GM04504 (cell line): ENCODE measurements at regions not wholly inside any gene's neighbourhood (a gene's known extent, or its start where the extent isn't known, plus 50 kb on each side); places are given as distances from the start of the nearest gene placed in this dataset.

Source experiments
- DNase-seq: peaks from one replicate; pipeline ENCODE4 v3.0.0-alpha.2; 2012; ENCODE audit warnings: low read depth

DNA sequence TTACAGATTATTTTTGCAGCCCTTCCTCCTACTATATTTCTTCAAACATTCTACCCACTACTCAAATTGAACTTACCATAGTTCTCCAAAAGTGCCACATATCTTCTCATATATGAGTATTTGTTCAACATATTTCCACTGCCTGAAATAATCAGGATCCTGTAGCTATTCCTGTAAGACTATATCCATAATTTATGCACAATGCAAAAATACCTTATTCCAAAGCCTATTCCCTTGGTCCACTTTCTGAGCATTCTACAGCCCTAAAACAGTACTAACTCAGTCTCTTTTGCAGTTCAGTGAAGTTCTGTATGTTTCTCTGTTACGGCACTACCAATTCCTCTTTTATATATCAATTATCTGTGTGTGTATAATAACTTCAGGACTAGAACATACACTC, 1283.7 kb upstream of the ADGRL2 start:
- no peak for DNase-seq

DNA sequence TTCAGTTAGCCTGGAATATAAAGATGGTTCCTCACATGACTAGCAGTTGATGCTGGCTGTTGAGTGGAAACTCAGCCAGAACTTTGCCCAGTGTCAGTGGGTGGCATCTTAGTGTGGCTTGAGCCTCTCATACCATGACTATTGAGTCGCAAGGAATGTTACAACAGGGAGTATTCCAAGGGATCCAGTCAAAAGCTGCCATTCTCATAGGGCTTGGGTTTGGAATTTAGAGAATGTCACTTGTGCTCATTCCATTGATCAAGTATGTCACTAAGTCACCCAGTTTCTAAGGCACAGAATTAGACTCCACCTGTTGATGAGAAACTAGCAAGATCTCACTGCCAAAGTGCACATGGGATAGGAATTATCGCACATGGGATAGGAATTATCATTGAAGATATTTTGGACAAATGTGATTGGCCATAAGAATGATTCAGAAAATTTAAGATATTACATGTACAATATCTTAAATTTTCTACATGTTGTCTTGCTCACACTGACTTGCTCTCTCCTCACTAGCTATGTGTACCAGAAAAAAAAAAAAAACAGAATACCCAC, 1290.7 kb upstream of the ADGRL2 start:
- no peak for DNase-seq

GRCh38 chr1:80506216-80506615, 1294.5 kb upstream of the ADGRL2 start:
- no peak for DNase-seq

DNA sequence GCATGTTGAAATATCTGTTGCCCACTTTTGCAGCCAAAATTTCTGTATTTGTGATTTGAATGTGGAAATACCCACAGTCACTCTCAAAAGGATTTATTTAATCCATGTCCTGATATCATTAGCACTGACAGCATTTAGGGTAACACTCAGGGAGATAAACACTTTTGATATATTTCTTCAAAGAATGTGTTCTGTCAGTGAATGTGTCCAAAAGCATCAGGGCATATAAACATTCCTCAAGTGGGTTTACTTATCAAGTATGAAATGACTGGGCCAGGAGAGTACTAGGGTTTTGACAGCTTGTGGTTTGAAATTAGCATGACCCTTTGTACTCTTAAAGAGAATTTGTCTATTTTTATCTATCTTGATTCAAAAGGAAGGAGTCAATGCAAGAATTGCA, 1302.1 kb upstream of the ADGRL2 start:
- DNase-seq: no peak

DNA sequence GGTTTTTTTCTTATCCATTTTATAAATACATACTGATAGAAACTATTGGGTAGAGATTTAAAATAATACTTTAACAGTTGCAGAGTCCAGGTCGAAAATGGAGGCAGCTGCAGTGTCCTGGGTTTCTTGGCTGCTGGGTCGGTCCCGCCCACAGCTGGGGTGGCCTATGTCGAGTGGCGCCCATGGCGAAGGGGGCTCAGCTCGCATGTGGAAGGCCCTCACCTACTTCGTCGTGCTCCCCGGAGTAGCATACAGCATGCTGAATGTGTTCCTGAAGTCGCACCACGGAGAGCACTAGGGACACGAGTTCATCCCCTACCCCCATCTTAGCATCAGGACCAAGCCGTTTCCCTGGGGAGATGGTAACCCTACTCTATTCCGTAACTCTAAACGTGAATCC, 1304.9 kb upstream of the ADGRL2 start:
- DNase-seq: no peak

DNA sequence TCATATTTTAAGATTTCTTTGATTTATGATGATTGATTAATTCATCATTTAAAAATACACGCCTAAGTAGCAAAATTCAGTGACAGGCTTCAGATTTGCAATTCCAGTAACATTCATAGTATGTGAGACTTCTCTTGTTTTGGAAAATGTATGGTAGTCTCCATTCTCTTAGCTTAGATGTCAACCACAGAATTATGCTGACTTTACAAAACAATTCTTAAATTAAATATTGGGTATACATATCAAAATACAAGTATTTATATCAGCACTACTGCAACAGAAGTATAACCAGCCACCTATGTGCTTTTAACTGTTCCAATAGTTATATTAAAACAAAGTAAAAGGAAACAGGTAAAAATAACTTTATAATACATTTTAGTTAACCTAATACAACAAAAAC, 1328.6 kb upstream of the ADGRL2 start:
- no peak for DNase-seq

- no peak for DNase-seq
These were observed 1332.4 kb upstream of the ADGRL2 start for GRCh38 chr1:80468356-80468755.

GRCh38 chr1:80462006-80462405, 1338.7 kb upstream of the ADGRL2 start:
- DNase-seq: no peak

DNA sequence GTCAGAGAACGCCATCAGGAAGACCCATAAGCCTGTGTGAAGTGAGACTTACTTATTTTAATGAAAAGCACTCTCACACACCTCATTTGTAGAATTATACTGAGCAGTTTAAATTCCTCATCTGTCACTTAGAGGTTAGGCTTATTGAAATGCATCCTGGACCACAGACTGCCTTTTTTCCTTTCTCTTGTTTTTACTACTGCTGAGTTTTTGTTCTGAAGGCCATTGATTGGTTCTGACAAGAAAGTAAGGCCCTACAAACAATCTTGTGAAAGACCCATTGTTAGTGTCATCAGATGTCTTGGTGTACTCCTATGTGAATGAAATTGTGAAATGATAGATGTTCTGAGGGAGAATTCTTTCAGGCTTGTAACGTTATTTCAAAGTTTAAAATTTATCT, 1343.3 kb upstream of the ADGRL2 start:
- DNase-seq: no peak

DNA sequence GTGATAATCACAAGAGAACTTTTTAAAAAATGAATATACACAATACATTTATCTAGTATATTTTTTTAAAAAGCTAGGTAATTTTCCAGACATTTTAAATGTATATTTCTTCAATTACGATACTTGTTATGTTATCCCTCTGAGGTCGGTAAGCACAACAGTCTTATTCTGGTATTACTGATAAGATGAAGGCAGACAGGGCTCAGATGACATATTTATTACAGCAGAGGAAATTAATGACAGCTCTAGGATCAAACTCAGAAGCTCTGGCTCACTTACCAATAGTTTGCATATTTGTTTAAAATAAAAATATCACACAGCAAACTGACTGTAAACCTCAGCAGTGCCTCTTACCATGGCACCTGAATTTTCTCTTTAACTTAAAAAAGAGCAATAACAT, 1347.0 kb upstream of the ADGRL2 start:
- no peak for DNase-seq

GRCh38 chr1:80450711-80451110, 1350.0 kb upstream of the ADGRL2 start:
- no peak for DNase-seq

- no peak for DNase-seq
These were observed 1352.7 kb upstream of the ADGRL2 start for GRCh38 chr1:80448081-80448480.

- DNase-seq: no peak
These were observed 1353.2 kb upstream of the ADGRL2 start for GRCh38 chr1:80447526-80447925.

GRCh38 chr1:80445033-80445432, 1355.7 kb upstream of the ADGRL2 start:
- no peak for DNase-seq

GRCh38 chr1:80444171-80444570, 1356.6 kb upstream of the ADGRL2 start:
- no peak for DNase-seq

GRCh38 chr1:80441664-80442063, 1359.1 kb upstream of the ADGRL2 start:
- no peak for DNase-seq

DNA sequence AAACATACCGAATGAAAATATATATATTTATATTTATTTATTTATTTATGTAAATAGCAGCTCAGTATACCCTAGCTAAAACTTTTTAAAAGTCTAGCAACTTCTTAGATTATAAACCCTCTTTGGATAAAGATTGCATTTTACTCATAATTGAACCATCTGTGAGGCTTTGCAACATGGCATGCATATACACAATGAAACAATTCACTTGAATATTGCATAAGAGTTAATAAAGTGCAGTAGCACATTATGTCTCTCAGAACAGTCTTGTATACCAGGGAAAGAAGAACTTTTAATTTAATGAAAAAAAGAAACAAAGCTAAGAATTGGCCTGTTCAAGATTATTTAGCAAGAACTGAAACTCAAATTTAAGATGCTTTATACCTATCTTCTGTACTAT, 1363.9 kb upstream of the ADGRL2 start:
- DNase-seq: no peak

DNA sequence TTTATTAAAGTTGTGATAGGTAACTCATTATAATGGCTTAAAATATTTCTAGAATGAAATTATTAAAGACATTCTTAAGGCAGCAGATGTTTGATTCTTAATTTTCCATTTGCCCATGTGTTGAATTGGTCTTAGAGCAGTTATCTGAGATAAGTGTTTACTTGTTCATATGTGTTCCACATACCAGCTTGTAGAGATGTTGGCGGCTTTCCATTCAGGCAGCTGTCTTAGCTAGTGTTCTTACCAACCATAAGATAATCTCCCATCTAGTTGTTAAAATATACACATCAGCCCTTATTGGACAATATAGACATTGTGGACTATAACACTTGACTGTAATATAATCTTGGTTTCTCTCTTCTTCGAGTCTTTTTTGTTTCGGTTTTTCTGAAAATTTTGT, 1372.9 kb upstream of the ADGRL2 start:
- DNase-seq: no peak

DNA sequence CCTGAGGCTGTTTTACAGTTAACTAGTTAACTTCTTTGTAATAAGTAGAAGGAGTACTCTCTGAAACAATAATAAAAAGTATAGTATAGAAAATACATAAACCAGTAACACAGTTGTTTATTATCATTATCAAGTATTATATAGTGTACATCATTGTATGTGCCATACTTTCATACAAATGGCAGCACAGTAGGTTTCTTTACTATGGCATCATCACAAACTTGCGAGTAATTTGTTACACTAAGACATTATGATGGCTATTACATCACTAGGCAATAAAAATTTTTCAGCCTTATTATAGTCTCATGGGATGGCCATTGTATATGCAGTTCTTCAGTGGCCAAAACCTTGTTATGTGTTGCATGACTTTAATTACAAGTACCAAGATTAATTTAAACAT, 1376.5 kb upstream of the ADGRL2 start:
- DNase-seq: no peak

DNA sequence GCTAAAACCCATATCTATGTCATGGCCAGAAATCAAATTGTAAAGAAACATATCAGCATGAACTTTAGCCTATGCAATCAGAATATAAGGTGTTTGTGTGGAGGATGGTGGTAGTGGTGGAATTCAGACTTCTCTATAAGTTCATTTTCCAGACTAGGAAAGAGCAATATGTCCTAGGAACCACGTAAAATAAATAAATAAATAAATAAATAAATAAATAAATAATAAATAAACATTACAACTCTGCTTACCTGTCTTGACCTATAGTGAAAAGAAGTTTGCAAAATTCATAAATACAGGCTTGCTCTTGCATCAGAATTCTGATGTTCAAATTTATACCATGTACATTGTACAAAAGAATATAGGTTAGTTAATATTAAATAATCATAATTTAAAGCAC, 1382.6 kb upstream of the ADGRL2 start:
- DNase-seq: no peak

DNA sequence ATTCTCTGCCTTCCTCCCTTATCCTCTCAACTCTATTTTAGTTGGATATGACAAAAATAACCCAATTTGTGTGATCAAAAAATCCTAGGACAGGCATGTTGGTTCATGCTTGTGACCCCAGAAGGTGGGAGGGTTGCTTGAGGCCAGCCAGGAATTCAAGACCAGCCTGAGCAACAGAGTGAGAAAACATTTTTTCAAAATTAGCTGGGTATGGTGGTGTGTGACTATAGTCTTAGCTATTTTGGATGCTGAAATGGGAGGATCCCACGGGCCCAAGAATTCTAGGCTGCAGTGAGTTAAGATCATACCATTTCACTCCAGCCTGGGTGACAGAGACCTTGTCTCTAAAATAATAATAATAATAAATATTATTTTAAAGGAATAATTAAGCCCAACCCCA, 1383.1 kb upstream of the ADGRL2 start:
- peak; percentile 17 for DNase-seq

GRCh38 chr1:80413969-80414368, 1386.8 kb upstream of the ADGRL2 start:
- DNase-seq: no peak

DNA sequence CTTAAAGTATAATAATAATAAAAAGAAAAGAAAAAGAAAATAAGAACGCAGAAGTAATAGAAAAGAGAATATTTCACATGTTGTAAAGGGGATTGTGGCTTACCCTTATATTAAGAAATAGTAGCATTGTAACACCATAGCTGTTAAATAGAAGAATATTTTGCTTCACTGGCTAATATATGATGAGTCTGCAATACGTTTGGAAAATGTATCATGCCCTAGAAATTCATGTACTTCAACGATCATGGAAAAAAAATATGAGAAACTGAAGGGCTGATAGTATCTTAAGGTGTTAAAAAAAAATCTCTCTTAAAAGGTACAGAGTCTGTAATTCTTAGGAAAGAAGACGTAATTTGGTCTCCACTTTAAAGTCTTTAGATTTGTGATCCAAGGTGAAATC, 1390.5 kb upstream of the ADGRL2 start:
- no peak for DNase-seq

DNA sequence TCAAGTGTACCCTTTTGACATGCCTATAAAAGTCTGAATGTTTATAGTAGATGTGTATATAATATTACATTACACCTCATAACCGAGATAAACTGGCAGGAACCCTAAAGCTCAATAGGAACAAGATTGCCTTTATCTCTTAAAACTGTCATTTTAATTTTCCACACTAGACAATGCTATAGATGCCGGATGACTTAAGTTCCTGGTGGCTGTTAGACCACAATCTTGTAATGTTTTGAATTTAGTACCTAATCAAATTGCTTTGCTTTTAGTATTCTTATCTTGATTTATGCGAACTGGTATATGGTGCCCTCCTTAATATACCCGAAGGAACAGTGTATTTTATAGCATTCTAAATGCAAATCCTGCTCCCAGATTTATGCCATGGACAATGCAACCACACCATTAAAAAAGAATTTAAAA, 1397.0 kb upstream of the ADGRL4 start:
- DNase-seq: no peak

GRCh38 chr1:80402625-80403024, 1396.1 kb upstream of the ADGRL4 start:
- DNase-seq: no peak
